Trophoblast cell (in vitro differentiated cells and primary cell): ENCODE measurements at regions not wholly inside any gene's neighbourhood (a gene's known extent, or its start where the extent isn't known, plus 50 kb on each side); places are given as distances from the start of the nearest gene placed in this dataset.

Source experiments
- DNase-seq, 2 donors: peaks; one replicate each; pipeline ENCODE4 v3.0.0-alpha.2; 2016
- H2AFZ ChIP-seq: 2 replicates; pipeline ENCODE4 v1.6.1; 2013; ENCODE audit warnings: low read length, moderate library complexity, mild to moderate bottlenecking; ENCODE audit not compliant: insufficient read depth, poor library complexity
- H2AK5ac ChIP-seq: 2 replicates; pipeline ENCODE4 v1.6.1; 2013; ENCODE audit warnings: mild to moderate bottlenecking, low read length
- H2BK120ac ChIP-seq: 2 replicates; pipeline ENCODE4 v1.6.1; 2013; ENCODE audit warnings: low read length, mild to moderate bottlenecking, moderate library complexity; ENCODE audit not compliant: insufficient read depth, poor library complexity
- H2BK12ac ChIP-seq: 2 replicates; pipeline ENCODE4 v1.6.1; 2013; ENCODE audit warnings: mild to moderate bottlenecking, low read length, moderate library complexity
- H2BK5ac ChIP-seq: 2 replicates; pipeline ENCODE4 v1.6.1; 2013; ENCODE audit warnings: low read length, low read depth, moderate library complexity, mild to moderate bottlenecking; ENCODE audit not compliant: poor library complexity
- H3K14ac ChIP-seq: 2 replicates; pipeline ENCODE4 v1.6.1; 2013; ENCODE audit warnings: mild to moderate bottlenecking, low read length
- H3K18ac ChIP-seq: 2 replicates; pipeline ENCODE4 v1.6.1; 2013; ENCODE audit warnings: mild to moderate bottlenecking, low read length
- H3K23ac ChIP-seq: 2 replicates; pipeline ENCODE4 v1.6.1; 2013; ENCODE audit warnings: low read length
- H3K27ac ChIP-seq: 2 replicates; pipeline ENCODE4 v1.5.1; 2013; ENCODE audit warnings: low read depth, mild to moderate bottlenecking, inconsistent platforms, low read length, moderate library complexity
- H3K27me3 ChIP-seq: 2 replicates; pipeline ENCODE4 v1.6.1; 2013; ENCODE audit warnings: inconsistent platforms, mild to moderate bottlenecking, low read length, moderate library complexity; ENCODE audit not compliant: insufficient read depth
- H3K36me3 ChIP-seq, 2 experiments: 1 replicate in 1 of 2; 2 replicates in 1 of 2; pipeline ENCODE4 v1.6.1; 2013; ENCODE audit warnings: low read length in 2 of 2, mild to moderate bottlenecking in 2 of 2, moderate library complexity in 1 of 2; ENCODE audit not compliant: insufficient read depth in 2 of 2, control insufficient read depth in 1 of 2
- H3K4ac ChIP-seq: 2 replicates; pipeline ENCODE4 v1.6.1; 2013; ENCODE audit warnings: low read depth, mild to moderate bottlenecking, low read length, moderate library complexity
- H3K4me1 ChIP-seq, 2 experiments: 1 replicate in 1 of 2; 2 replicates in 1 of 2; pipeline ENCODE4 v1.6.1; 2013; ENCODE audit warnings: low read length in 2 of 2, mild to moderate bottlenecking in 2 of 2, moderate library complexity in 1 of 2; ENCODE audit not compliant: insufficient read depth in 2 of 2, control insufficient read depth in 1 of 2
- H3K4me2 ChIP-seq: 2 replicates; pipeline ENCODE4 v1.6.1; 2013; ENCODE audit warnings: inconsistent platforms, mild to moderate bottlenecking, low read length, moderate library complexity
- H3K4me3 ChIP-seq: 2 replicates; pipeline ENCODE4 v1.5.1; 2013; ENCODE audit warnings: mild to moderate bottlenecking, low read depth, low read length, inconsistent platforms
- H3K79me1 ChIP-seq: one replicate; pipeline ENCODE4 v1.6.1; 2013; ENCODE audit warnings: low read length
- H3K79me2 ChIP-seq: 2 replicates; pipeline ENCODE4 v1.6.1; 2013; ENCODE audit warnings: low read length, mild to moderate bottlenecking; ENCODE audit not compliant: control insufficient read depth, insufficient read depth, poor library complexity
- H3K9ac ChIP-seq: 2 replicates; pipeline ENCODE4 v1.6.1; 2013; ENCODE audit warnings: mild to moderate bottlenecking, low read length
- H3K9me3 ChIP-seq: 2 replicates; pipeline ENCODE4 v1.6.1; 2013; ENCODE audit warnings: low read depth, mild to moderate bottlenecking, control low read depth, inconsistent platforms, low read length; ENCODE audit not compliant: insufficient read depth
- H4K12ac ChIP-seq: 2 replicates; pipeline ENCODE4 v1.6.1; 2013; ENCODE audit warnings: low read depth, mild to moderate bottlenecking, low read length, moderate library complexity
- H4K8ac ChIP-seq: 2 replicates; pipeline ENCODE4 v1.6.1; 2013; ENCODE audit warnings: low read depth, mild to moderate bottlenecking, low read length, moderate library complexity
- H4K91ac ChIP-seq: one replicate; pipeline ENCODE4 v1.6.1; 2013; ENCODE audit warnings: low read depth, mild to moderate bottlenecking, low read length, moderate library complexity
- WGBS: extraction: QIAGEN DNeasy Blood & Tissue Kit; methylation state at CpG from one replicate; pipeline ENCODE4 v1.1.7; 2013; ENCODE audit warnings: missing lambda C conversion rate; ENCODE audit not compliant: insufficient read length, insufficient coverage; ENCODE audit errors: extremely low coverage; 5-methylcytosine and 5-hydroxymethylcytosine counted together

GRCh38 chr18:47512056-47512455 lies 260.6 kb upstream of the SKOR2 start:
- Histone ChIP-seq H3K14ac (no peak overlapping the region), H3K23ac (no peak overlapping the region), H2AFZ (no peak overlapping the region), H3K4ac (no peak overlapping the region), H2BK5ac (no peak overlapping the region), H3K4me1 (no peaks in the 10 kb centered on the region), H4K8ac (no peak overlapping the region), H2BK120ac (no peak overlapping the region), H3K36me3 (no peaks in the 10 kb centered on the region), H3K9me3 (peaks cover 3% of the 10 kb centered on the region), H2BK12ac (no peak overlapping the region), H3K18ac (no peak overlapping the region), H4K91ac (no peak overlapping the region), H3K79me1 (no peaks in the 10 kb centered on the region), H2AK5ac (no peak overlapping the region), H3K4me3 (no peak overlapping the region), H3K9ac (no peak overlapping the region), H3K27ac (no peak overlapping the region), H3K79me2 (no peaks in the 10 kb centered on the region), H3K27me3 (no peaks in the 10 kb centered on the region), H3K4me2 (no peak overlapping the region), H4K12ac (no peak overlapping the region)
- DNase-seq, result no peak
- WGBS, result no CpG with 5 or more reads among the region's 6 CpGs

GRCh38 chr18:47510831-47511230 lies 259.4 kb upstream of the SKOR2 start:
- Histone ChIP-seq H3K9ac (no peak overlapping the region), H2AK5ac (no peak overlapping the region), H3K27me3 (no peaks in the 10 kb centered on the region), H2BK12ac (no peak overlapping the region), H3K36me3 (no peaks in the 10 kb centered on the region), H4K8ac (no peak overlapping the region), H3K4me2 (no peak overlapping the region), H3K14ac (no peak overlapping the region), H4K12ac (no peak overlapping the region), H3K79me2 (no peaks in the 10 kb centered on the region), H2AFZ (no peak overlapping the region), H4K91ac (no peak overlapping the region), H3K4ac (no peak overlapping the region), H3K18ac (no peak overlapping the region), H3K9me3 (peaks cover 4% of the 10 kb centered on the region), H3K4me1 (no peaks in the 10 kb centered on the region), H3K79me1 (no peaks in the 10 kb centered on the region), H2BK120ac (no peak overlapping the region), H3K4me3 (no peak overlapping the region), H3K23ac (no peak overlapping the region), H2BK5ac (no peak overlapping the region), H3K27ac (no peak overlapping the region)
- DNase-seq, result no peak
- WGBS, result no CpG with 5 or more reads among the region's 4 CpGs

- WGBS, result no CpG with 5 or more reads among the region's 3 CpGs
Measured at GRCh38 chr18:47507651-47508050, 256.2 kb upstream of the SKOR2 start.

GRCh38 chr18:47506897-47507296 lies 255.4 kb upstream of the SKOR2 start:
- no peak overlapping the region for H4K12ac ChIP-seq
- no peaks in the 10 kb centered on the region for H3K79me2 ChIP-seq
- H3K4me1 ChIP-seq, result no peaks in the 10 kb centered on the region
- no peaks in the 10 kb centered on the region for H3K79me1 ChIP-seq
- no peak overlapping the region for H3K14ac ChIP-seq
- no peak overlapping the region for H4K8ac ChIP-seq
- no peaks in the 10 kb centered on the region for H3K27me3 ChIP-seq
- H3K9me3 ChIP-seq, result peaks cover 4% of the 10 kb centered on the region
- H3K4me2 ChIP-seq, result no peak overlapping the region
- no peak overlapping the region for H3K4me3 ChIP-seq
- no peak overlapping the region for H2AFZ ChIP-seq
- no peak for DNase-seq
- no peak overlapping the region for H2AK5ac ChIP-seq
- no peak overlapping the region for H2BK12ac ChIP-seq
- H2BK5ac ChIP-seq, result no peak overlapping the region
- no peak overlapping the region for H3K23ac ChIP-seq
- H3K9ac ChIP-seq, result no peak overlapping the region
- H3K27ac ChIP-seq, result no peak overlapping the region
- WGBS, result no CpG with 5 or more reads among the region's 7 CpGs
- no peak overlapping the region for H3K4ac ChIP-seq
- no peak overlapping the region for H3K18ac ChIP-seq
- no peaks in the 10 kb centered on the region for H3K36me3 ChIP-seq
- H2BK120ac ChIP-seq, result no peak overlapping the region
- H4K91ac ChIP-seq, result no peak overlapping the region

More at GRCh38 chr18:47507651-47508050, 256.2 kb upstream of the SKOR2 start:
- Histone ChIP-seq H3K23ac (no peak overlapping the region), H3K27me3 (no peaks in the 10 kb centered on the region), H3K14ac (no peak overlapping the region), H3K79me2 (no peaks in the 10 kb centered on the region), H3K79me1 (no peaks in the 10 kb centered on the region), H3K9me3 (peaks cover 4% of the 10 kb centered on the region), H2BK120ac (no peak overlapping the region), H4K91ac (no peak overlapping the region), H3K27ac (no peak overlapping the region), H3K18ac (no peak overlapping the region), H3K36me3 (no peaks in the 10 kb centered on the region), H3K9ac (no peak overlapping the region), H3K4ac (no peak overlapping the region), H3K4me1 (no peaks in the 10 kb centered on the region), H4K8ac (no peak overlapping the region), H3K4me2 (no peak overlapping the region), H4K12ac (no peak overlapping the region), H2BK5ac (no peak overlapping the region), H2AFZ (no peak overlapping the region), H2AK5ac (no peak overlapping the region), H2BK12ac (no peak overlapping the region), H3K4me3 (no peak overlapping the region)
- no peak for DNase-seq
